ENCODE measurements at regions not wholly inside any gene's neighbourhood (a gene's known extent, or its start where the extent isn't known, plus 50 kb on each side); places are given as distances from the start of the nearest gene placed in this dataset.

GRCh38 chr15:69971771-69972170, 125.9 kb downstream of the TLE3 start:
- DNase-seq, result no peak

- no peak for DNase-seq
These were observed 125.3 kb downstream of the TLE3 start for GRCh38 chr15:69972436-69972835.

- peak; percentile 40 for DNase-seq
These were observed 124.5 kb downstream of the TLE3 start for GRCh38 chr15:69973102-69973714.

- no peak for DNase-seq
These were observed 123.8 kb downstream of the TLE3 start for GRCh38 chr15:69973880-69974279.

- no peak for DNase-seq
These were observed 123.4 kb downstream of the TLE3 start for GRCh38 chr15:69974321-69974720.

- DNase-seq, result peak; percentile 65
These were observed 121.2 kb downstream of the TLE3 start for GRCh38 chr15:69976366-69976994.

GRCh38 chr15:69978603-69979002, 119.1 kb downstream of the TLE3 start:
- DNase-seq, result no peak

- DNase-seq, result no peak
These were observed 118.5 kb downstream of the TLE3 start for GRCh38 chr15:69979262-69979661.

GRCh38 chr15:69979783-69980182, 117.9 kb downstream of the TLE3 start:
- no peak for DNase-seq

GRCh38 chr15:69980341-69981059, 117.2 kb downstream of the TLE3 start:
- DNase-seq, result no peak

- no peak for DNase-seq
These were observed 115.7 kb downstream of the TLE3 start for GRCh38 chr15:69982037-69982436.

GRCh38 chr15:69983696-69984265, 113.9 kb downstream of the TLE3 start:
- DNase-seq, result no peak

GRCh38 chr15:69987492-69988489, 109.9 kb downstream of the TLE3 start:
- no peak for DNase-seq

GRCh38 chr15:69988541-69989225, 109.0 kb downstream of the TLE3 start:
- no peak for DNase-seq

GRCh38 chr15:69990566-69991421, 106.9 kb downstream of the TLE3 start:
- no peak for DNase-seq

GRCh38 chr15:69991551-69991980, 106.2 kb downstream of the TLE3 start:
- DNase-seq, result no peak

GRCh38 chr15:69992348-69992747, 105.4 kb downstream of the TLE3 start:
- DNase-seq, result no peak

- DNase-seq, result no peak
These were observed 103.1 kb downstream of the TLE3 start for GRCh38 chr15:69994429-69995205.

- DNase-seq, result no peak
These were observed 101.2 kb downstream of the TLE3 start for GRCh38 chr15:69996321-69997160.
